ENCODE measurements at regions not wholly inside any gene's neighbourhood (a gene's known extent, or its start where the extent isn't known, plus 50 kb on each side); places are given as distances from the start of the nearest gene placed in this dataset.

DNA sequence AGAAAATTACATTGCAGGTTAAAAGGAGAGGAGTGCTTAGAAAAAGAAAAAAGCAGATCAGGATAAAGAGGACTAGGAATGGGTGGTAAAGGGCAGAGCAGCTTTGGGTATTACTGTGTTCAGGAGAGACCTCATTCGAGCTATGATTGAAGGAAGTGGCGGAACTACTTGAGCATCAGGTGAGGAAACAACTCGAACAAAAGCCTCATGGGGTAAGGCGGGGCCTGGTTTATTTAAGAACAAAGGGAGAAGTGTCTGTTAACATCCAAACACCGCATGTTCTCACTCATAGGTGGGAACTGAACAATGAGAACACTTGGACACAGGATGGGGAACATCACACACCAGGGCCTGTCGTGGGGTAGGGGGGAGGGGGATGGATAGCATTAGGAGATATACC lies 444.6 kb upstream of the CCDC196 start:
- H3K36me3 ChIP-seq, result no peaks in the 10 kb centered on the region
- intact Hi-C loops (cut with DNase I), result no loop called here
- no peaks in the 10 kb centered on the region for H3K9me3 ChIP-seq

GRCh38 chr14:66043921-66044320 lies 442.2 kb upstream of the CCDC196 start:
- Histone ChIP-seq H3K9me3 (no peaks in the 10 kb centered on the region), H3K4me1 (no peaks in the 10 kb centered on the region), H3K36me3 (no peaks in the 10 kb centered on the region), H3K4me3 (no peak overlapping the region), H3K27ac (no peak overlapping the region), H3K27me3 (no peaks in the 10 kb centered on the region)
- intact Hi-C loops (cut with DNase I), result no loop called here
- TF ChIP-seq, protein P1, sequence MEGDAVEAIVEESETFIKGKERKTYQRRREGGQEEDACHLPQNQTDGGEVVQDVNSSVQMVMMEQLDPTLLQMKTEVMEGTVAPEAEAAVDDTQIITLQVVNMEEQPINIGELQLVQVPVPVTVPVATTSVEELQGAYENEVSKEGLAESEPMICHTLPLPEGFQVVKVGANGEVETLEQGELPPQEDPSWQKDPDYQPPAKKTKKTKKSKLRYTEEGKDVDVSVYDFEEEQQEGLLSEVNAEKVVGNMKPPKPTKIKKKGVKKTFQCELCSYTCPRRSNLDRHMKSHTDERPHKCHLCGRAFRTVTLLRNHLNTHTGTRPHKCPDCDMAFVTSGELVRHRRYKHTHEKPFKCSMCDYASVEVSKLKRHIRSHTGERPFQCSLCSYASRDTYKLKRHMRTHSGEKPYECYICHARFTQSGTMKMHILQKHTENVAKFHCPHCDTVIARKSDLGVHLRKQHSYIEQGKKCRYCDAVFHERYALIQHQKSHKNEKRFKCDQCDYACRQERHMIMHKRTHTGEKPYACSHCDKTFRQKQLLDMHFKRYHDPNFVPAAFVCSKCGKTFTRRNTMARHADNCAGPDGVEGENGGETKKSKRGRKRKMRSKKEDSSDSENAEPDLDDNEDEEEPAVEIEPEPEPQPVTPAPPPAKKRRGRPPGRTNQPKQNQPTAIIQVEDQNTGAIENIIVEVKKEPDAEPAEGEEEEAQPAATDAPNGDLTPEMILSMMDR (IDR thresholded peaks at IDR 0.05), result no peak
- no peak for DNase-seq (ENCODE audit: low spot score in 2 of 2)

More for the DNA sequence above, 444.6 kb upstream of the CCDC196 start:
- Histone ChIP-seq H3K4me3 (no peak overlapping the region), H3K4me1 (no peaks in the 10 kb centered on the region), H3K27me3 (no peaks in the 10 kb centered on the region), H3K27ac (no peak overlapping the region)
- DNase-seq (ENCODE audit: low spot score in 2 of 2), result no peak
- TF ChIP-seq, protein P1 (IDR thresholded peaks at IDR 0.05), result no peak

- intact Hi-C loops (cut with DNase I), result no loop called here
- no peak for DNase-seq (ENCODE audit: low spot score in 2 of 2)
- no peak overlapping the region for H3K4me3 ChIP-seq
- no peak overlapping the region for H3K27ac ChIP-seq
- H3K27me3 ChIP-seq, result no peaks in the 10 kb centered on the region
- H3K4me1 ChIP-seq, result no peaks in the 10 kb centered on the region
- H3K9me3 ChIP-seq, result no peaks in the 10 kb centered on the region
- TF ChIP-seq, protein P1 (IDR thresholded peaks at IDR 0.05), result no peak
- H3K36me3 ChIP-seq, result no peaks in the 10 kb centered on the region
Observed at GRCh38 chr14:66045572-66046021, 440.6 kb upstream of the CCDC196 start.

DNA sequence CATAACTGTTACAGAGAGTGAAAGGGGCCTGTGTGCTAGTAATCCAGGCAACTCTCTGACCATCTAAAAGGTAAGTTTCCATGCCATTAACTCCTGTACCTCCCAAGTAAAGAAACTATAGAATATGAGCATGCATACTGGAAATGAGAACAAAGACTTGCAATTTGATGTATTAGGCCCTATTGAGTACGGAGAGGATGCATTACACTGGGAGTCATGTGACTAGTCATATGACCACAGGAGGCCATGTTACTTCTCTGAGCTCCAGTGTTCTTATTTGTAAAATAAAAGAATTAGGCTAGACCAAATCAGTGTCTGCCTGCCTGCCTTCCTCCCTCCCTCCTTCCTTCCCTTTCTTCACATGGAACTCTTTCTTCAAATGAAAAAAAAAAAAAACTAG lies 440.1 kb upstream of the CCDC196 start:
- intact Hi-C loops (cut with DNase I), result no loop called here
- H3K4me1 ChIP-seq, result no peaks in the 10 kb centered on the region
- no peaks in the 10 kb centered on the region for H3K27me3 ChIP-seq
- DNase-seq (ENCODE audit: low spot score in 2 of 2), result no peak
- no peak overlapping the region for H3K4me3 ChIP-seq
- H3K9me3 ChIP-seq, result no peaks in the 10 kb centered on the region
- no peaks in the 10 kb centered on the region for H3K36me3 ChIP-seq
- no peak overlapping the region for H3K27ac ChIP-seq
- TF ChIP-seq, protein P1 (IDR thresholded peaks at IDR 0.05), result no peak

- no peak for DNase-seq (ENCODE audit: low spot score in 2 of 2)
- Histone ChIP-seq H3K4me1 (no peaks in the 10 kb centered on the region), H3K27me3 (no peaks in the 10 kb centered on the region), H3K27ac (no peak overlapping the region), H3K36me3 (no peaks in the 10 kb centered on the region), H3K9me3 (no peaks in the 10 kb centered on the region), H3K4me3 (no peak overlapping the region)
- intact Hi-C loops (cut with DNase I), result no loop called here
- TF ChIP-seq, protein P1 (IDR thresholded peaks at IDR 0.05), result no peak
Observed at GRCh38 chr14:66046591-66046990, 439.6 kb upstream of the CCDC196 start.

DNA sequence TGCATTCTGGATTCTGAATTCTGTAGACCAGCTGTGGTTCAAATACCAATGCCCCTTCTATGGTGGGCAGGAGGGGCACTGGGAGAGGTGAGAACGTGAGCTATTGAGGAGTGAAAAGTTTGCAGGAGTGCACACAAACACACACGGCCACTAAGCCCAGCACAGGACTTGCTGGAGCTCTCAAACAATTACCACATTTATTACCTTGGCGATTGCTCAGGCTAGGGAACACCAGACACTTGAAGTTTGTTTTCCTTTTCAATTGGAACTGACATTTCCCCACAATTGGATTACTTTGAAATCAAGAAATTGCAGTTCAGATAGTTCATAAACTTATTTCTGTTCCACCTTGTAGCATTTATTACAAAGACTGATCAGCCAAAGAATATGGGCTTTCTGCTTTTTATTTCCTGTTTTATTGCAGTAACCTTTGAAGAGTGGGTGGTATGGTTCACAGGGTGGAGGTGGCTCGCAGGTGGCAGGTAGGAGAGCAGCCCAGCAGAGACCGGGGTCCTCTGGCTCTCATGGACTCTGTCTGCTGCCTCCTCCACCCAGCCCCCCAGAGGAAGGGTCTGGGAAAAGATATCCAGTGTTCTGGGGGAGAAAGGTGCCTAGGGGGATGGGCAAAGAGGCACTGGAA lies 429.8 kb upstream of the CCDC196 start:
- no peaks in the 10 kb centered on the region for H3K36me3 ChIP-seq
- H3K27ac ChIP-seq, result no peak overlapping the region
- H3K9me3 ChIP-seq, result no peaks in the 10 kb centered on the region
- H3K4me1 ChIP-seq, result no peaks in the 10 kb centered on the region
- H3K4me3 ChIP-seq, result no peak overlapping the region
- intact Hi-C loops (cut with DNase I), result no loop called here
- DNase-seq (ENCODE audit: low spot score in 2 of 2), result no peak
- no peaks in the 10 kb centered on the region for H3K27me3 ChIP-seq
- TF ChIP-seq, protein P1 (IDR thresholded peaks at IDR 0.05), result no peak

Data from ascending aorta (tissue), 2 donors.